GM12874 (cell line): ENCODE measurements at regions not wholly inside any gene's neighbourhood (a gene's known extent, or its start where the extent isn't known, plus 50 kb on each side); places are given as distances from the start of the nearest gene placed in this dataset.

Source experiments
- TF ChIP-seq, protein P1 (sequence below): IDR thresholded peaks from 2 replicates; pipeline ENCODE4 v1.5.1; 2011; ENCODE audit warnings: low read depth, mild to moderate bottlenecking, control low read depth, low read length, moderate library complexity; ENCODE audit not compliant: insufficient read depth

DNA sequence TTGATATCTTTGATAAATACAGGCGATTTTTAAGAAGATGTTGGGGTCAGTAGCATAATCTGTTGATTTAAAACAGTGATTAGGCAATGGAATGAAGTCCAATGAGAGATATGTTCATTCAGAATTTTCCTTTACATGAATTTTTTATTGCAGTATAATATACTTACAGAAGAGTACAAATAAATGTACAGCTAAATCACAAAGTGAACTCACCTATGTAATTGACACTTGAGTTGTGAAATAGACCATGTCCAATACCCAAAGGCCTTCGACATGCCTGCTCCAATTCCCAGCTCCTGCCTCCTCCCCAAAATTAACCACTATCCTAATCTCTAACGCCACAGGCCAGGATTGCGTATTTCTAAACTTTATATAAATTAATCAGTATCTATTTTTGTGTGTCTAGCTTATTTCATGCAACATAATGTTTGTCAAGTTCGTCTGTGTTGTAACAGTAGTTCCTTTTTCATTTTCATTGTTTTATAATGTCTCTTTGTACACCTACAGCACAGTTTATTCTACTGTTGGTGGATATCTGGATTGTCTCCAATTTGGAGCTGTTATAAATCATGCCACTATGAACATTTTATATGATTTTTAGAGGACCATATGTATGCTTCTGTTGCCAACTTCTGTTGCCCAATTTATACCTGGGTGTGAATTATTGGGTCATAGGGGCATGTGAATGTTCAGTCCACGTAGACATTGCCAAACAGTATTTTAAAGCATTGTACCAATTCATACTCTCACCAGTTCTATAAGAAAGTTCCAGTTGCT, 208.3 kb downstream of the TLE1 start:
- TF ChIP-seq, protein P1, sequence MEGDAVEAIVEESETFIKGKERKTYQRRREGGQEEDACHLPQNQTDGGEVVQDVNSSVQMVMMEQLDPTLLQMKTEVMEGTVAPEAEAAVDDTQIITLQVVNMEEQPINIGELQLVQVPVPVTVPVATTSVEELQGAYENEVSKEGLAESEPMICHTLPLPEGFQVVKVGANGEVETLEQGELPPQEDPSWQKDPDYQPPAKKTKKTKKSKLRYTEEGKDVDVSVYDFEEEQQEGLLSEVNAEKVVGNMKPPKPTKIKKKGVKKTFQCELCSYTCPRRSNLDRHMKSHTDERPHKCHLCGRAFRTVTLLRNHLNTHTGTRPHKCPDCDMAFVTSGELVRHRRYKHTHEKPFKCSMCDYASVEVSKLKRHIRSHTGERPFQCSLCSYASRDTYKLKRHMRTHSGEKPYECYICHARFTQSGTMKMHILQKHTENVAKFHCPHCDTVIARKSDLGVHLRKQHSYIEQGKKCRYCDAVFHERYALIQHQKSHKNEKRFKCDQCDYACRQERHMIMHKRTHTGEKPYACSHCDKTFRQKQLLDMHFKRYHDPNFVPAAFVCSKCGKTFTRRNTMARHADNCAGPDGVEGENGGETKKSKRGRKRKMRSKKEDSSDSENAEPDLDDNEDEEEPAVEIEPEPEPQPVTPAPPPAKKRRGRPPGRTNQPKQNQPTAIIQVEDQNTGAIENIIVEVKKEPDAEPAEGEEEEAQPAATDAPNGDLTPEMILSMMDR = no peak

DNA sequence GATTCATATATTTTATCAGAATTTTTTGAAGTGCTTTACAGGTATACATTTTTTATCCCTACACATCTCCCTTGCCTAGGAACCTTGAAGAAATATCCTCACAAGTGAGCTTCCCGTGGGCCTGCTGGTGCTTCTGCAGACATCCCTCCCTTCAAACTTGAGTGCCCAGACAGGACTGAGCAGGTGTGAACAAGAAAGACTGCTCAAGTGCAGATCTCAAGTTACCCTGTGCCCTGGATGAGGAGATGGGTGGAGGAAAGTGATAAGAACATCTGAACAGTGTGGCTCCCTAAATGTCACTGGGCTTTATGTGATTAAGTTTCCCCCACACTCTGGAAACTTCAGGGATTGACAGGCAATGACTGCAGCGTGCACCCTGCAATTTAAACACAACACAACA, 209.8 kb downstream of the TLE1 start:
- TF ChIP-seq, protein P1 = no peak

DNA sequence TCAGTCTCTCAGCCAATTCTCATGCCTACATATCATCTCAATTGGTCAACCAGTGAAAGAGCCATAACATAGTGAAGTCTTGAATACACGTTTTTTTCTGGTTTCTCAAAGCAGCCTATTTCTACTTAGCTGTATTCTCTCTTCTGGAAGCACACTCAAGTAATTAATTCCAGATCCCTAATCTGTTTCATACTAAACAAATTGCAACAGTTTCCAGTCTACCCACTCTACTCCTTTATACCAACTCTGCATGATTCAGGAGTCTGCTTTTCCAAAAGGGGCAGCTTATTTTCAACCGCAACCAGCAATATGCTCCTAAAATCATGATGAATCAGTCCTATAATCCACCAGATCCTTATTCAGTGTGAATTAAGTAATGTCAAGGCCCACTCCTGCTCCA, 211.7 kb downstream of the TLE1 start:
- TF ChIP-seq, protein P1 = no peak

DNA sequence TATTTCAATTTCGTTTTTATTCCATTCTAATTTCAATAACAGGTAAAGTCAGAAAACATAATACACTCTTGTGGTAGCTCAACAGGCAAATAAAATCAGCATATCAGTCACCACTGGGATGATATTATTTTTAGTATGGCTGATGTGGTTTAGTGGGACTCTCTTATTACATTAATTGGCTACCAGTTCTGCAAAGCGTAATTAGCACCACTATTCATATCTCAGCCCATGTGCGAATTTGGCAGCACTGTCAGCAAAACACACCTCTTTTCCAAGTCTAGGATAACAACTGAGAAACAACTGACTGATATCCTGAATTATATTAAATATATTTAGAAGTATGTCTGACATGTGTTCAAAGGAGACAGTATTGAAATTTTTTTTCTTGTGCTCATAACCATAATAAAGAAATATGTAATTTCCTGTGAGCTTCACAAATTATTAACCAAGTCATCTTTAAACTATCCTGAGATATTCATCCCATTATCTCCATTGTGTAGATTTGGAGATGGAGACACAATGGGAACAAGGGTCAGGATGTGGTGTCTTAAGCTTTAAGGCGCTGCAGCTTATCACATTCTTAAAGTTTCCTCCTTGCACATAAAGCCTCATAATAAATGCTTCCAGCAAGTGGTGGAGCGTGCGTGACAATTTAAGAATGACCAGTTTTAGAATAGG, 212.4 kb downstream of the TLE1 start:
- TF ChIP-seq, protein P1 = no peak

DNA sequence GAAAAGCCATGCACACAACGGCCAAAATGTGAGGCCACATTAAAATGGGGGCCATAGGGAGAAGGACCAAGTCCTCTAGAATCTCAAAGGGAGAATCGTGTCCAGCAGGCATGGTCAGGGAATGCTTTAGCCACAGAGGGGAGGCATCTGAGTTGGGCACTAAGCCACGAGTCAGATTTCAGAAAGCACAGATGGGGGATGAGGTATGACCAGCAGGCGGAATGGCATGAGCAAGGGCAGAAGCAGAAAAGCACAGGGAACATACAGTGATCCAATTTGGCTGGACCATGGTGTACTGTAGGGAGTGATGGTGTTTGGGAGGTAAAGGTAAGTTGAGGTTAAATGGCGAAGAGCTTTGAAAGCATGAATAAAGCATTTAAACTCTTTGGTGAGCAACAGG, 214.6 kb downstream of the TLE1 start:
- TF ChIP-seq, protein P1 = no peak

DNA sequence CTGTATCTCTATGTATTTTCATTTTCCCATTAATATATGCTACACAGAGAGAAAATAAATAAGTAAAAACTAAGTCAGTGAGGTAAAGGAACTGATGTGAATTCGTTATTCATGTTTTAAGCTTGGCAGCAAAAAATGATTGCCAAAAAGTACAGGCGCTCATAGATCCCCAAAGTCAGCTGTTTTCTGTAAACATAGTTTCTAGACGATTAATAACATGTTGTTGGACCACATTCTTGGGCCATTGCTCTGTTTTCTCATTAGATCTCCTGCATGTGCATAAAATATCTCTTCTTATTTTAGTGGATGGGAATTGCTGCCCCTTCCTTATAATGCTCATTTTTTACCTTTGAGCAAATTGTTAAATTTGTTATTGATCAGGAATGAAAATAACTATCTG, 215.2 kb downstream of the TLE1 start:
- TF ChIP-seq, protein P1 = no peak

DNA sequence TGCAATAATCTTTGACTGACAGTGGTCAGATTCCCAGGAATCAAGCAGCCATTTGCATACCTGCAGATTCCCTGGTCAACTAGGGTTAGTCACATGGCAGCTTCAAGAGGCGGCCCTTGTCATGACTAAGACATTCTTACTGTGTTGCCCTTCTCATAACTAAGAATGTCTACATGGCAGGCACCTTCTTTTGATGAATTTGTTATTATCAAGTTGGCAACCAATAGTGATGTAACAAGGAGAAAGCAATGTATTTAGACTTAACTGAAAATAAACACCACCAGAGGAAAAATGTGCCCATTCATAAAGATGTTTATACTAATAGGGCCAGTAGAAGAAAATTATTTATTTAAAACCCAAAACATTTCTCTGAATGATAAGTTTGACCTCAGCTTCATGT, 215.6 kb downstream of the TLE1 start:
- TF ChIP-seq, protein P1 = no peak
